GM23248 (cell line): ENCODE measurements at regions not wholly inside any gene's neighbourhood (a gene's known extent, or its start where the extent isn't known, plus 50 kb on each side); places are given as distances from the start of the nearest gene placed in this dataset.

Experiments used
- EZH2 ChIP-seq: fragments of 200-600 bp; sonication (generic); IDR thresholded peaks from 2 replicates; pipeline ENCODE4 v1.6.1; 2018; ENCODE audit warnings: antibody characterized with exemption, mild to moderate bottlenecking; ENCODE audit not compliant: insufficient read depth, poor library complexity, severe bottlenecking
- EZH2phosphoT487 ChIP-seq: fragments of 200-600 bp; sonication (generic); IDR thresholded peaks from 2 replicates; pipeline ENCODE4 v1.6.1; 2018; ENCODE audit warnings: antibody characterized with exemption, moderate library complexity, mild to moderate bottlenecking, low read depth; ENCODE audit not compliant: insufficient read depth

- no peak for TF ChIP-seq EZH2
- TF ChIP-seq EZH2phosphoT487 = no peak
Measured at GRCh38 chr19:30118221-30118620, 176.2 kb downstream of the URI1 start.
